ENCODE measurements at regions not wholly inside any gene's neighbourhood (a gene's known extent, or its start where the extent isn't known, plus 50 kb on each side); places are given as distances from the start of the nearest gene placed in this dataset.

DNA sequence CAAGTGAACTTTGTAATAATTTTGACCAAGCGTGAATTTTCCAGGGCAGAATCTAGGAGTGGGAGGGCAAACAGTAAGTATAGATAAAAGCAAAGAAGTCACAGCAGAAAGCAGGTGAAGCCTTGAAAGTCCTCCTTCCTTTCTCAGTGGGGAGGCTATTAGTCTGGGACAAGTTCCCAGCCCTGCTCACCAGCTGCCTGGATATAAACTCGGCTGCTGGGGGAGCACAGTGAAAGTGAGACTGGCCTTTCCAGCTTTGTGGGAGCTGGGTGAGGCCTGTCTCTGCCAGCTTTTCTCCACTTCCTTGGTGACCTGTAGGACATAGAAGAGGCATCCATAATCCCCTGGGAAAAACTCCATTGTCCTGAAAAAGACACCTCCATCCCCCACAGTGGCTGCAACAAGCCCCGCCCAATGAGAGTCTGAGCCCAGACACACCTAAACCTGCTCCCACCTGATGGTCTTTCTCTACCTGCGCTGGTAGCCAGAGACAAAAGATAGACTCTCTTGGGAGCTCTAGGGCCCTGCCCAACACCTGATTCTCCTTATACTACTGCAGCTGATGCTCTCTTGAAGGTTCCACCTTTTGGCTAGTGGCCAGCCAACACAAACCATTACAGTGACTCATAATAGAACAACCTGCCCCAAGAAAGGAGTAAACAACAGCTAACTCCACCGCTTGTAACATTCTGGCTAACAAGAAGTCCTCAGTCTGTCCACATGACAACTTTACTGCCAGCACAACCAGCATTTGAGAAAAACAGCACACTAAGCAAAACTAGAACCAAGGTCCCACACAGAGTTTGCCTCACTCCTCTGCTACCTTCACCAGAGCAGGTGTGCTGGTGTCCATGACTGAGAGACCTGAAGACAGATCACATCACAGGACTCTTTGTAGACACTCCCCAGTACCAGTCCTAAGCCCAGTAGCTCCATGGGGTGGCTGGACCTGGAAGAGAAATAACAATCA, 252.2 kb upstream of the SLITRK6 start:
- no peak for TF ChIP-seq EZH2 (IDR thresholded peaks at IDR 0.05; ENCODE audit: low read length)
- TF ChIP-seq, protein P1, sequence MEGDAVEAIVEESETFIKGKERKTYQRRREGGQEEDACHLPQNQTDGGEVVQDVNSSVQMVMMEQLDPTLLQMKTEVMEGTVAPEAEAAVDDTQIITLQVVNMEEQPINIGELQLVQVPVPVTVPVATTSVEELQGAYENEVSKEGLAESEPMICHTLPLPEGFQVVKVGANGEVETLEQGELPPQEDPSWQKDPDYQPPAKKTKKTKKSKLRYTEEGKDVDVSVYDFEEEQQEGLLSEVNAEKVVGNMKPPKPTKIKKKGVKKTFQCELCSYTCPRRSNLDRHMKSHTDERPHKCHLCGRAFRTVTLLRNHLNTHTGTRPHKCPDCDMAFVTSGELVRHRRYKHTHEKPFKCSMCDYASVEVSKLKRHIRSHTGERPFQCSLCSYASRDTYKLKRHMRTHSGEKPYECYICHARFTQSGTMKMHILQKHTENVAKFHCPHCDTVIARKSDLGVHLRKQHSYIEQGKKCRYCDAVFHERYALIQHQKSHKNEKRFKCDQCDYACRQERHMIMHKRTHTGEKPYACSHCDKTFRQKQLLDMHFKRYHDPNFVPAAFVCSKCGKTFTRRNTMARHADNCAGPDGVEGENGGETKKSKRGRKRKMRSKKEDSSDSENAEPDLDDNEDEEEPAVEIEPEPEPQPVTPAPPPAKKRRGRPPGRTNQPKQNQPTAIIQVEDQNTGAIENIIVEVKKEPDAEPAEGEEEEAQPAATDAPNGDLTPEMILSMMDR (optimal IDR thresholded peaks at IDR 0.05 in 1 of 3, IDR thresholded peaks at IDR 0.05 in 1 of 3, conservative IDR thresholded peaks at IDR 0.05 in 1 of 3; ENCODE audit: extremely low read depth in 1 of 3, insufficient read depth in 2 of 3, low read length in 3 of 3), result no peak

Measured in keratinocyte (primary cell).